GM18858 (cell line): ENCODE measurements at regions not wholly inside any gene's neighbourhood (a gene's known extent, or its start where the extent isn't known, plus 50 kb on each side); places are given as distances from the start of the nearest gene placed in this dataset.

Source experiments
- ATAC-seq: cut with Tn5 transposase; IDR thresholded peaks from one replicate; pipeline ENCODE4 v1.9.1; 2021; ENCODE audit not compliant: unreplicated experiment

DNA sequence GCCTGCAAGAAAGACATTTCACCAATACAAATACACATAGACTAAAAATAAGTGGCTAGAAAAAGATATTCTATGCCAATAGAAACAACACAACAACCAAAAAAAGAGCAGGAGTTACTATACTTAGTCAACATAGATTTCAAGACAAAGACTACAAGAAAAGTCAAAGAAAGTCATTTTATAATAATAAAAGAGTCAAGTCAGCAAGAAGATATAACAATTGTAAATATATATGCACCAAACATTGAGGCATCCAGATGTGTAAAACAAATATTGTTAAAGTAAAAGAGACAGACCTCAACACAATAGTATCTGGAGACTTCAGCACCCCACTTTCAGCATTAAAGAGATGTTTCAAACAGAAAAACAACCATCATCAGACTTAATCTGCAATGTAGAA, 104.6 kb downstream of the AMY1C start:
- no peak for ATAC-seq

DNA sequence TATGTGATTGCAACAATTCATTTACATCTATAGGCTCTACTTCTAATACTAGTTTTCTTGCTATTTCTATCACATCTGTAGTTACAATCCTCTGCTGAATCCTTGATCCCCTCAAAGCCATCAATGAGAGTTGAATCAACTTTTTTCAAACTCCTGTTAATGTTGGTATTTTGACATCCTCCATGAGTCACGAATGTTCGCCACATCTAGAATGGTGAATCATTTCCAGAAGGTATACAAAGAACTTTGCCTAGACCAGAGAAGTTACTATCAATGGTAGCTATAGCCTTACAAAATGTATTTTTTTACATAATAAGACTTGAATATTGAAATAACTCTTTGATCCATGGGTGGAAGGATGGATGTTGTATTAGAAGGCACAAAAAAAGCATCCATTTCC, 110.0 kb downstream of the AMY1C start:
- ATAC-seq: no peak

DNA sequence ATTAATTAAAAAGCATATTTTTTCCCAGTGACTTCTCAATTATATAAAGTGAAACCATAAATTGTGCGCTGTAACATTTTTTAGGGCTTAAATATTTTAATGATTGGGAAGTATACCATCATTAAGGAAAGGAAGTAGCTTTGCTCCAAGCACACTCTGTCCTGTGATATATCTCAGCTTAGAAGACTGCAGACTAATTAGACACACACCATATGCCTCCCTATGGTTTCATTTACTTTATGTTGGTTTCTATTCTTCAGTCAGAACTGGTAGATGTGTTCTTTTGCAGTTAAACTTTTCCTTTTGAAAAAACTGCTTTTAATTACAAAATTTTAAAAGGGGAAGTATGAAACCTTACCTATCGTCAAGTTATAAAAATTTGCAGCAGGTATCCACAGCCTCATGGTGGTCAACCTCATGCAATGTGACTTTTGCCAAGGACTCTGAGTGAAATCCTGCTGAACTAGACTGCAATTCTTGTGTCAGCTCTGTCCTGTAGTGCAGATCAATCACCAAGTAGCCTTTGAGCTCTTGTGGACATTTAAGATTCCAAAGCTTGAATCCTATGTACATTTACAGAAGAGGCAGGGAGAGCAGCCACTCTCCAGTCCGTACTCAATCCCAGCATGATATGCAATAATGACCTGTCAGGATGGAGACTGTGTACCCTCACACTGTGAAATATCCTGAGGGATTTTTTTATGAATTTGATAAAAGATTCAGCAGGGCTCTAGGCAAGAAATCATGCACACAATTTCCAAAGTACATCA, 149.1 kb downstream of the AMY1C start:
- ATAC-seq: no peak

DNA sequence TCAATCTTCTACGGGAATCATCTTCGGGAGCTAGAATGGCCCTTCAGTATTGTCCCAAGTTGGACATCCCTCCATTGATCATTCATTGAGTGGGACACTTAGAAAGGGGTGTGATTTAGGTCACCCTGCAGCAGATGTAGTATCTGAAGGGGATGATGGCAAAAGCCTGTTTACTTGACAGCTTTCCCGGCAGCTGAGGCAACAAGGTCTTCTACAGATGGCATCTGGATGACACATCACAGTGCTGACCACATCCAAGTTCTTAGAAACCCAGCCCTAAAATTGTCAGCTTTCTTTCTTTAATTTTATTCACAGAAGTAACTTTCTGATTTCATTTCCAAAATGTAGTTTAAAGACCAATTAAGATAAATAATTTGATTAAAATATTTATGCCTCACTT, 150.3 kb downstream of the AMY1C start:
- no peak for ATAC-seq

DNA sequence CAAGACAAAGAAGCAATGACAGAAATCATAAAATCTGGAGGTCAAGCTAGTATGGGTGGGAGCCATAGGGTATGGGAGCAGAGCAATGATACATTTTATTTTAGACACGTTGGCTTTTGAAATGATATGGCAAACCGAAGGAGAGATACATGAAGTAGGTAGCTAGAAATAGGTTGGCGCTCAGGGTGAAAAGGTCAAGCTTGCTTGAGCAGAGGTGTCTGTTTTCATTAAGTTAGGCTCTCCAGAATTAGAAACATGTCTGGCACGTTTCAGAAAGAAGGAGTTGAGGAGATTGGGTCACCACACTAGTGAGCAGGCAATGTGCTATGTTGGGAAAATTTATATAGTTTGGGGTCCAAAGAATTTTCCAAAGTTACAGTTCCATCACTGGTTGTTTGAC, 151.4 kb downstream of the AMY1C start:
- ATAC-seq: no peak

DNA sequence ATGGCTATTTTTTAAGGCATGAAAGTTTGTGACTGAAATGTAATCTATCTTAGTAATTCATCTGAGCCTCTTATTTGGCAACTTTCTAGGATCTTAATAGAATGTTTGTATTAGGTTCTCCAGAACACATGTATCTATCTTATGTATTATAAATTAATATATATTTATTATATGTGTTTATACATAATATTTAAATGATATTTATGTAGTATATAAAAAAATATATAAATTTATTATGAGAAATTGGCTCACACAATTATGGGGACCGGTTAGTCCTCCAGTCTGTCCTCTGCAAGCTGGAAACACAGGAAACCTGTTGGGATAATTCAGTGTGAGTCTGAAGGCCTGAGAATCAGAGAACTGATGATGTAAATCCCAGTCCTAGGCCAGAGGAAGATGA, 155.7 kb downstream of the AMY1C start:
- no peak for ATAC-seq

DNA sequence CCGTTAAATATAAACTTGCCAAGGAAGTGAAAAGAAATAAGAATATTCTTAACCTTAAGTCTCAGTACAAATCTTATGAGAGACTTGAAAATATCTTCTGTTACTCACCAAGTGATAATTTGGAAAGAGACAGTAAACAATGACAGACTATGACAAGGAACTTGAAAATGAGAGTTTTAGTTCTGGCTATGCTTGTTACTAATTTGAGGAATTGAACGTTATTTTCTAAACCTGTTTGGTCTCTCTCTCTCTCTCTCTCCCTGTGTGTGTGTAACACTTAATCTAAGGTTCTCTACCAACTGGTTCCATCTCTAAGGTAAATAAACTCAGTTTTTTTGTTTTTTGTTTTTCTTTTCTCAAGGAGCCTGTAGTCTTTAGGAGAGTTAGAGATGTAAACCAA, 161.8 kb downstream of the AMY1C start:
- no peak for ATAC-seq

DNA sequence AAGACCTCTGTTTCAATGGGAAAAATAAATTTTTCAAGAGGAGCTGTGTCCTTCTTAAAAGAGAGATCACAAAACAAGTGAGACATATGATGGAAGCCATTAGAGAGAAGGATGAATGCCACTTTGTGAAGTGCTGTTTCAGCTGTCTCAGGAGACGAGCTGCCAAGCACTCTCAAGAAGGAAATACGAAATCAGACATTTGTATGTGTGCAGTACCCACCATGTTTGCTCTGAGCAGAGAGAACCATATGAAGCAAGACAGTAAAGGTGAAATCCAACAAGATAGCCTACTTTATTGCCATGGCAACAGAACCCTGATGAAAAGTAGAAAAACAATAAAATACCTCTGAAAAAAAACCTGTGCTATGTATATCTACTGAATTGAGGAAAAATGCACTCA, 168.1 kb downstream of the AMY1C start:
- ATAC-seq: no peak

DNA sequence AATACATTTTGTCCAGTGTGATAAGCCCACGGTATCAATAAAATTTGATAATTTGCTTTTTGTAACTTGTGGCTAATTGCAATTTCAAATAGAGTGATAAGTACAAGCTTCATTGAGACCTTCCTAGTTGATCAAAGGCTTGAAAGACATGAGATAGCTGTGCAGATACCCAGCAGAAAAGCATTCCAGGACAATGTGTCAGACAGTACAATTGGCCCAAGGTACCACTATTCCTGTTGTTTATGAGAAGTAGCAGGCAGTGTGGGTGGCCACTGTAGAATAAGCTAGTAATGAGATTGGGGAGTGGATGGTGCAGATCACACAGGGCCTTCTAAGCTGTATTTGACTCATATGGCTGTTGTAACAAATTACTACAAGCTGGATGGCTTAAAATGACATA, 182.2 kb downstream of the AMY1C start:
- no peak for ATAC-seq

DNA sequence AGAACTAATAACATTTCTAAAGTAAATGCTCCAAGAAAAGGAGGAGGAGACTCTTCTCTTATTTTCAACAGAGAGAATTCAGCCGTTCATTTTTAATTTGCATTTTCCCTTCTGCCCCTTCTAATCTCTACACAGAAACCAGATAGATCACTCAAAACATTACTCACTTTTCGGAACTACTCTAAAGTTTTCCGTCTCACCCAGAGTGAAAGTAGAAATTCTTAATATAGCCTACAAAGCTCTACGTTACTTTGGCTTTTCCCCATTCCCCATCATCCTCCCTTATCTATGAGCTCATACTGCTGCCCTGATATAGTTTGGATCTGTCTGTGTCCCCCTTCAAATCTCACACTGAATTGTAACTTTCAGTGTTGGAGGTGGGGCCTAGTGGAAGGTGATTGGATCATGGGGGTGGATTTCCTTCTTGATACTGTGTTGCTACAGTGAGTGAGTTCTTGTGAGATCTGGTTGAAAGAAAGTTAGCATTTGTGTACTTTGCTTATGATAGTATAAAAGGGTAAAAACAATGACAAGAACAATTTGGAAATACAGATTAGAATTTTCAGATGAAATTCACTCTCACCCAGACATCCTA, 188.2 kb downstream of the AMY1C start:
- ATAC-seq: peak; percentile 92

DNA sequence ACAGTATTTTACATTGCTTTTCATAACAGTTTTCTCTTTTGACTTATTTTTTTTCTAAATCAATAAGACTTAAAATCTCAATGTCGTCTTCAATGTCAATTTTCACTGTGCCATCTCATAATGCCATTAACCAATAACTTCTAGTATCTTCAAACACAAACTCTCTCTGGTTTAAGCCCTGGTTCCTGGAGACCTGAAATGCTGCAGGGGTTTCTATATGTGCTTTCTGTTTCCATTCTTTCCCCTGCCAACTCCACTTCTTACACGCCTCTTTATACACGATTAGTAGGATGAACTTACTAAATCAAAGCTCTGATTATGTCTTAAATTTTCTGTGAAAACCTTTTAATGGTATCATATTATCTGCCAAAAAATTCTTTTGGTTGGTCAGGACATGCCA, 191.4 kb downstream of the AMY1C start:
- ATAC-seq: no peak

DNA sequence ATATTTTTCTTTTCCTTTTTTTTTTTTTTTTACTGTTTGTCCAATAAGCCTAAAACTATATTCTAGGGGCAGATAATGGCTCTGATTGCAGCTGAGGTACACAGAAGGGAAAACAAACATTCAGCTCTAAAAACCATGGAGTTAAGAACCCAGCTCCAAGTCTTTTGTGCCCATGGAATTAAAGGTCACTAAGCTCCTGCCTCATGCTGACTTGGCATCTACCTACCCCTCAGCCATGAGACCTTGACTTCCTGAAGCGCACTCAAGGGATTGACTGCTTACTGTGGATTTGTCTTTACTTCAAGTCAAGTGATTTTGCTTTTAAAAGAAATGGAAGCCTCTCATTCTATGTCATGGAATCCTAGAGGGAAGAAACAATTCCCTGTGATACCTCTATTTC, 192.3 kb downstream of the AMY1C start:
- ATAC-seq: no peak

DNA sequence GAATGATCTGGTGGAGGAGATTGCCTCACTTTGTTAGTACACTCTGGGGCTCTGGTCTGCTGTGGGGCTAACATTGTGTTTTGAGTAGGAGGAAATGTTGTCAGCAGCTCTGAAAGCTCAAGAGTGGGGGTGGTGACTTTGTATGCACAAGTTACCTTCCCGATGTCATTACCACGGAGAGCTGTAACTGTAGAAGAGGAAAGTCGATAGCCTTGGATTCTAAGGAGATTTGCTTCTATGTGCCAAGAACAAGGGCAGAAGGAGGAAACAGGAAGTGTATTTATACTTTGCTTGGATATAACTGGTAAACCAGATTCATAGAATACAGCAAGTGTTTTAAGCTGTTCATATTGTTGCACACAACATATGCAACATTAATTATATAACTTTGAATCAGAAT, 196.1 kb downstream of the AMY1C start:
- no peak for ATAC-seq

DNA sequence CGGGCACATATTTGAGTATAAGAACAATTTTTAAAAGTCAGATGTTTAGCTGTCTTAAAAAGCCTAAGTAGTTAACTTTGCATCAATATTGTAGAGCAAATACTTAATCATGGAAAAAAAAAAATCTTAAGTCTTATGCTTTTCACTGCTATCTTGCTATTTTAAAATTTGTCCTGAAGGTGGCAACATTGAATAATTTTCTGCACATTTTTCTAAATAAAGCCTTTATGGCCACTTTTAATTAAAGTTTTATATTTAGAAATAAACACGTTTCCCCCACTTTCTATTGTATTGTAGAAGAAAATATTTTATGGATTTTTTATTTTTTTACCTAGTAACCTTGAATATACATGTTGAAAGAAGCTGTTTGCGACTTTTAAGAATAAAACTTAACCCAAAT, 198.8 kb downstream of the AMY1C start:
- ATAC-seq: no peak

DNA sequence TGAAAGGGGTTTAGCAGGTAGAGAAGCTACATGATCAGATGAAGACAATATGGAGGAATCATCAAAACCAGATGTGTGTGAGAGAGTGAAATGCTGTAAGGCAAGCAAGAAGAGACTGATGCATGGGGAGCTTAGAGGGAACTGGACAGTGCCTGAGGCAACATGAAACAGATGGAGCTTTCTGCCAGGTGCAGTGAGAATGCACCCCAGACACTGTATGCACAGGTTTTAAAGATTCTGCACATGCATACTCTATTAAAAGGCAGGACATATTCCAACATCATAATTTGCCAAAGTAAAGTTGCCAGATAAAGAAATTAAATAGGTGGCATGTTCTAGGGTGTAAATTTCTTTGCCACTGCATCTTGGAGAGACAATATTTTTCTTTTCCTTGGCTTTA, 200.1 kb downstream of the AMY1C start:
- no peak for ATAC-seq

DNA sequence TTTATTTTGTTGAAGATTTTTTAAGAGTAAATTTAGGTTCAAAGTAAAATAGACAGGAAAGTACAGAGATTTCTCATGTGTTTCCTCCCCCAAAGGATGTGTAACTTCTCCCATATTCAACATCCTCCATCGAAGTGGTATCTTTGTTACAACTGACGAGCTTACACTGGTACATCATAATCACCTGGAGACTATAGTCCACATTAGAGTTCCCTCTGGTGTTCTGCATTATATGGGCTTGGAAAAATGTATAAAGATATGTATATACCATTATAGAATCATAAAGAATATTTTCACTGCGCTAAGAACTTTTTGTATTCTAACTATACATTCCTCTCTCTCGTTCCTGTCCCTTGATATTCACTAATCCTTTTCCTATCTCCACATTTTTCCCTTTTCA, 203.7 kb downstream of the AMY1C start:
- no peak for ATAC-seq

DNA sequence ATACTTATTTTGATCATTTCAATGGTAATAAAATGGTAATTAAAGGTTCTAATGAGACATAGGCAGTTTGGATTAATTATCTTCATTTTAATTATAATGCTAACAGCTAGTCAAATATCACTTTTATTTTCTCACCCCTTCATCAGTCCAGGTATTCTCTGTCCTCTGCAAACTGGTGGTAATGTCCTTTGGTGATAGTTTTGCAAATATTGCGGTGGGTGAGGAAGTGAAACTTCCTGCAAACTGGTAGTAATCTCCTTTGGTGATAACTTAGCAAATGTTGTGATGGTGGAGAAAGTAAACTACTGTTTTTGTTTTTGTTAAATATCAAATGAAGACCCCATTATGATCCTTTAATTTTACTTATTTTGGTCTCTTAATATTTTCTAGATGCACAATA, 209.0 kb downstream of the AMY1C start:
- ATAC-seq: peak; percentile 69

DNA sequence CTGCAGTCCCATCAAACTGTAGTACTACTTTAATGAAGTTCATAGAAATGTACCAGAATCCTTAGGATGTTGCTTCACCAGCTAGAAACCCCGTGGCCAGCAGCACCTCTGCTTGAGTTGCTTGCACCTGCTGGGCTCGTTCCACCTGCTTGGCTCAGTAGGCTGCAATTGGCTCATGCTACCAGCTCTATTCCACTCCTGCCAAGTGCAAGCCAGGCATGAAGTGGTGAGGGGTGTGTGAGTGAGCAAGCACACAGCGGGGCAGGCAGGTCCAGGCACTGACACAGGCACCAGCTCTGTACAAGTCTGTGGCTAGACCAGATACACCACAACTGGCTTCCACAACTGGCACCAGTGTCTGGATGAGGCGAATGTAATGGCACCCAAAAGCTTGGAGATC, 209.9 kb downstream of the AMY1C start:
- no peak for ATAC-seq

DNA sequence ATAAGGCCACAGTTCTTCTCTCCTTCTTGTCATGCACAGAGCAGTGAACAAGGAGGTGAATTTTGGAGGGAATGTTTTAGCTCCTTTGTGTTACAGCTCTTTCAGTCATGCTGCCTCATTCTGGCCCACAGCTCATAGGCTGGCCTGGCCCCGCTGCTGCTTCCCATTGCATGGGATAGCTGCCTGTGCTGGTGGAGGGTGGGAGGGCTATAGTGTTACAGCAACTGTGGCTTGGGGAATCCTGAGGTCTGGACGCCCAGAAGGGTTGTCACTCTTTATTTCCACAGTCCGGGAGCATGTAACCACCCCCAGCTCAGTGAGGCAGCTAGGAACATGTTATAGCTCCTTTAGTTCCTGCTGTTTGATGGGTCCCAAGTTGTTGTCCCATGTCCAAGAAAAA, 210.3 kb downstream of the AMY1C start:
- no peak for ATAC-seq

DNA sequence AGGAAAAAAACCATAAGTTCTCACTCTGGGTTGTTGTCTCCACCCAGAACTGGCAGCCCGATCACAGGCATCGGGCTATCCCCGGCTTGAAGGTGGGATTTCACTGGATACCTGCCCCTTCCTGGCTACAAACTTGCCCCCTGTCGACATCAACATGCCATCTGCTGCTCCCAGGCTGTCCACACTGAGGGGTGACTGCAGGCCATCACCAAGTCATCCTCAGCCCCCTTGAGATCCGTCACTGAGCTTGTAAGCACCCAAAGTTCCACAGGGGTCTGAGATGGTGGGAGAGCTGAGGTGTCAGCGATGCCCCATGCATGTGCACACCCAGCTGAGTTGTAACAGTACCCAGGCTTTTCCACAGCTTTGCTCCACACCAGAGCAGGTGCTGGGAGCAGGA, 211.0 kb downstream of the AMY1C start:
- no peak for ATAC-seq

DNA sequence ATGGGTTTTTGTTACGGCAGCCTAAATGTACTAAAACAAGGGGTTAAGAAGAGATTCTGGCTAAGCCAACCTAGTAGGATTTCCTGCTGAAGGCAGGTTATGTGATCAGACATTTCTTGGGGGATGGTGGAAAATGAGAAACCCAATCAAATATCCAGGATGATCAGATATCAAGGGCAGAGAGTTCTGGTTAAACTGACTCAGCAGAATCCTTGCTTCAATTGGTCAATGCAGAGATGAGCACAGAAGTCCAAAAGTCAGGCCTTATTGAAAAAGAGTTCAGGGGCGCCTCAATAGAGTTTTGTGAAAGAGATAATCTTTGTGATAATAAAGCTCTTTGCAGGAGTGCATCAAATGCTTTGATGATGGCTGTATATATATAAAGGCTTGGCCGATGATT, 237.1 kb downstream of the AMY1C start:
- ATAC-seq: no peak

DNA sequence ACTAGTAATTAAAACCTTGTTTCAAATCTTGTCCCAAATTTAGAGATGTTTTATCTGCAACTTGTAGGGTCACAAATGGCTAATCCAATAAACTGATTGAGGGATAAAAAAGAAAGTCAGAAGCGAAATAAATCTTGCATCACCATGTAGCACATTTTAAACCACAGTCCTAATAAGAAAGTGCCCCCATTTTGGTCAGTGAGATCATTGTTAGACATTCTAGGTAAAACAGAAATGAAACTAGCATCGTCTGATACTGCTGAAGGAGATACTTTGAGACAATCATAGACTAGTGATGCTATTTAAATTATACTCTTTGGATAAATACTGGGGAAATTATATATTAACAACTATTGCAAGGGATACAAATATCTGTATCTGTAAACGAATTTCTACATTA, 247.9 kb downstream of the AMY1C start:
- ATAC-seq: no peak
